ENCODE measurements at regions not wholly inside any gene's neighbourhood (a gene's known extent, or its start where the extent isn't known, plus 50 kb on each side); places are given as distances from the start of the nearest gene placed in this dataset.
"Not testable (repeated sequence)": the region's sequence is repeated elsewhere in the genome, so short reads cannot be mapped to it uniquely, and the experiment has no call there.

- not testable (repeated sequence) for TF ChIP-seq BCOR (IDR thresholded peaks at IDR 0.05); ATF1 (CRISPR knock-in tag; IDR thresholded peaks at IDR 0.05); ATF1 (tag; IDR thresholded peaks at IDR 0.05); PCBP1 (IDR thresholded peaks at IDR 0.05; ENCODE audit: low read depth, low read length, poor library complexity, severe bottlenecking); HMG20B (CRISPR knock-in tag; IDR thresholded peaks at IDR 0.05); SP2 (IDR thresholded peaks at IDR 0.05; ENCODE audit: extremely low read depth, low read depth, low read length, poor library complexity, severe bottlenecking); ATF3 (IDR thresholded peaks at IDR 0.05); ATF3 (CRISPR knock-in tag; conservative IDR thresholded peaks at IDR 0.05); KDM1A (IDR thresholded peaks at IDR 0.05)
Measured at GRCh38 chr10:6824793-6825192, 244.7 kb upstream of the PRKCQ start.
